ENCODE measurements at regions not wholly inside any gene's neighbourhood (a gene's known extent, or its start where the extent isn't known, plus 50 kb on each side); places are given as distances from the start of the nearest gene placed in this dataset.

- DNase-seq (ENCODE audit: low spot score), result no peak
- Histone ChIP-seq H3K36me3 (ENCODE audit: insufficient read depth, low read length, poor library complexity, severe bottlenecking) (no peaks in the 10 kb centered on the region), H3K27me3 (replicated peaks; ENCODE audit: insufficient read depth, low read depth, low read length, poor library complexity) (no peaks in the 10 kb centered on the region), H3K27ac (ENCODE audit: low read depth, low read length, poor library complexity, severe bottlenecking) (no peak overlapping the region), H3K4me3 (ENCODE audit: low read depth, low read length, poor library complexity, severe bottlenecking) (no peak overlapping the region), H3K9me3 (ENCODE audit: low read depth, low read length, poor library complexity, severe bottlenecking) (peaks cover 20% of the 10 kb centered on the region), H3K4me1 (ENCODE audit: insufficient read depth, low read length, poor library complexity, severe bottlenecking) (no peaks in the 10 kb centered on the region)
- ChIA-PET POLR2A (ENCODE audit: low non-redundant PET) (no interaction called here), CTCF (no interaction called here)
- intact Hi-C loops (cut with micrococcal nuclease; ENCODE audit: unreplicated experiment), result no loop called here
- TF ChIP-seq EZH2 (IDR thresholded peaks at IDR 0.05; ENCODE audit: borderline replicate concordance, low read depth, low read length, poor library complexity, severe bottlenecking), result no peak
- TF ChIP-seq, protein P1, sequence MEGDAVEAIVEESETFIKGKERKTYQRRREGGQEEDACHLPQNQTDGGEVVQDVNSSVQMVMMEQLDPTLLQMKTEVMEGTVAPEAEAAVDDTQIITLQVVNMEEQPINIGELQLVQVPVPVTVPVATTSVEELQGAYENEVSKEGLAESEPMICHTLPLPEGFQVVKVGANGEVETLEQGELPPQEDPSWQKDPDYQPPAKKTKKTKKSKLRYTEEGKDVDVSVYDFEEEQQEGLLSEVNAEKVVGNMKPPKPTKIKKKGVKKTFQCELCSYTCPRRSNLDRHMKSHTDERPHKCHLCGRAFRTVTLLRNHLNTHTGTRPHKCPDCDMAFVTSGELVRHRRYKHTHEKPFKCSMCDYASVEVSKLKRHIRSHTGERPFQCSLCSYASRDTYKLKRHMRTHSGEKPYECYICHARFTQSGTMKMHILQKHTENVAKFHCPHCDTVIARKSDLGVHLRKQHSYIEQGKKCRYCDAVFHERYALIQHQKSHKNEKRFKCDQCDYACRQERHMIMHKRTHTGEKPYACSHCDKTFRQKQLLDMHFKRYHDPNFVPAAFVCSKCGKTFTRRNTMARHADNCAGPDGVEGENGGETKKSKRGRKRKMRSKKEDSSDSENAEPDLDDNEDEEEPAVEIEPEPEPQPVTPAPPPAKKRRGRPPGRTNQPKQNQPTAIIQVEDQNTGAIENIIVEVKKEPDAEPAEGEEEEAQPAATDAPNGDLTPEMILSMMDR (conservative IDR thresholded peaks at IDR 0.05; ENCODE audit: low read depth, low read length), result no peak
- BruUV-seq (replicated peaks), result no TSS peak
Observed at GRCh38 chr2:115904516-115904915, 1462.1 kb downstream of the DPP10 start.

- Histone ChIP-seq H3K4me3 (ENCODE audit: low read depth, low read length, poor library complexity, severe bottlenecking) (no peak overlapping the region), H3K36me3 (ENCODE audit: insufficient read depth, low read length, poor library complexity, severe bottlenecking) (no peaks in the 10 kb centered on the region), H3K4me1 (ENCODE audit: insufficient read depth, low read length, poor library complexity, severe bottlenecking) (no peaks in the 10 kb centered on the region), H3K27me3 (replicated peaks; ENCODE audit: insufficient read depth, low read depth, low read length, poor library complexity) (no peaks in the 10 kb centered on the region), H3K9me3 (ENCODE audit: low read depth, low read length, poor library complexity, severe bottlenecking) (peaks cover 18% of the 10 kb centered on the region), H3K27ac (ENCODE audit: low read depth, low read length, poor library complexity, severe bottlenecking) (no peak overlapping the region)
- ChIA-PET POLR2A (ENCODE audit: low non-redundant PET) (no interaction called here), CTCF (no interaction called here)
- no peak for DNase-seq (ENCODE audit: low spot score)
- BruUV-seq (replicated peaks), result no TSS peak
- intact Hi-C loops (cut with micrococcal nuclease; ENCODE audit: unreplicated experiment), result no loop called here
- TF ChIP-seq, protein P1 (conservative IDR thresholded peaks at IDR 0.05; ENCODE audit: low read depth, low read length), result no peak
- no peak for TF ChIP-seq EZH2 (IDR thresholded peaks at IDR 0.05; ENCODE audit: borderline replicate concordance, low read depth, low read length, poor library complexity, severe bottlenecking)
Observed at GRCh38 chr2:115908731-115909130, 1466.3 kb downstream of the DPP10 start.

DNA sequence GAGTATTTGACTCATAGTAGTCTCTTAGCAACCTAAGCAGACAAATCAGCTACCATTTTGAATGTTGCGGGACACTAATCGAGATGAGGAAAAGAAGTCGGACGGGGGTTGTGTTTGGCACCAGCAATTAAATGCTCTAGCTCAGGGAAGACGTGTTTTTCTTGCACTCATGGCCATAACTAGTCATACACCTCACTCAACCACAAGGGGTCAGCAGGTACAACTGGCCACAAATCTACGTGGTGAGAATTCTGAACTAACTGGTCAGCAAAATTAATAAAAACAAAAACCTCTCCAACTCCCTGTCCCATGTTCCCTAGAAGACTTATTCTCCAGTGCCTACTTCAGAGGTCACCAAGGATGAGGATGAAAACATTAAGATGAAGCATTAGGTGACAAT, 1467.8 kb downstream of the DPP10 start:
- H3K4me3 ChIP-seq (ENCODE audit: low read depth, low read length, poor library complexity, severe bottlenecking), result no peak overlapping the region
- TF ChIP-seq EZH2 (IDR thresholded peaks at IDR 0.05; ENCODE audit: borderline replicate concordance, low read depth, low read length, poor library complexity, severe bottlenecking), result no peak
- TF ChIP-seq, protein P1 (conservative IDR thresholded peaks at IDR 0.05; ENCODE audit: low read depth, low read length), result no peak
- POLR2A ChIA-PET (ENCODE audit: low non-redundant PET), result no interaction called here
- H3K36me3 ChIP-seq (ENCODE audit: insufficient read depth, low read length, poor library complexity, severe bottlenecking), result no peaks in the 10 kb centered on the region
- H3K27me3 ChIP-seq (replicated peaks; ENCODE audit: insufficient read depth, low read depth, low read length, poor library complexity), result no peaks in the 10 kb centered on the region
- CTCF ChIA-PET, result no interaction called here
- H3K9me3 ChIP-seq (ENCODE audit: low read depth, low read length, poor library complexity, severe bottlenecking), result peaks cover 21% of the 10 kb centered on the region
- intact Hi-C loops (cut with micrococcal nuclease; ENCODE audit: unreplicated experiment), result no loop called here
- H3K27ac ChIP-seq (ENCODE audit: low read depth, low read length, poor library complexity, severe bottlenecking), result no peak overlapping the region
- BruUV-seq (replicated peaks), result no TSS peak
- H3K4me1 ChIP-seq (ENCODE audit: insufficient read depth, low read length, poor library complexity, severe bottlenecking), result no peaks in the 10 kb centered on the region
- DNase-seq (ENCODE audit: low spot score), result no peak
